Stimulated activated CD4-positive, alpha-beta T cell treated with anti-CD3 and anti-CD28 coated beads, Interleukin-2, amount 100 ng/mL, for 24 hours (primary cell): ENCODE measurements at regions not wholly inside any gene's neighbourhood (a gene's known extent, or its start where the extent isn't known, plus 50 kb on each side); places are given as distances from the start of the nearest gene placed in this dataset.
"Not testable (repeated sequence)": the region's sequence is repeated elsewhere in the genome, so short reads cannot be mapped to it uniquely, and the experiment has no call there.

ENCODE experiments used
- DNase-seq, 2 donors: peaks; one replicate each; pipeline ENCODE4 v3.0.0-alpha.2; 2020

GRCh38 chr2:7609974-7610373 is 692.8 kb downstream of the RNF144A start:
- no peak for DNase-seq

GRCh38 chr2:7611750-7612149 is 694.5 kb downstream of the RNF144A start:
- DNase-seq: no peak

GRCh38 chr2:7612969-7613368 is 695.8 kb downstream of the RNF144A start:
- no peak for DNase-seq

- no peak for DNase-seq
These were observed 696.6 kb downstream of the RNF144A start for GRCh38 chr2:7613831-7614230.

- no peak for DNase-seq
These were observed 700.8 kb downstream of the RNF144A start for GRCh38 chr2:7618031-7618430.

GRCh38 chr2:7619203-7619970 is 702.2 kb downstream of the RNF144A start:
- DNase-seq: no peak

GRCh38 chr2:7620255-7620654 is 703.0 kb downstream of the RNF144A start:
- DNase-seq: no peak

GRCh38 chr2:7621018-7621814 is 704.0 kb downstream of the RNF144A start:
- no peak for DNase-seq

- no peak for DNase-seq
These were observed 708.4 kb downstream of the RNF144A start for GRCh38 chr2:7625392-7626138.

GRCh38 chr2:7626139-7626537 is 708.9 kb downstream of the RNF144A start:
- no peak for DNase-seq

GRCh38 chr2:7627583-7627982 is 710.4 kb downstream of the RNF144A start:
- no peak for DNase-seq

GRCh38 chr2:7632420-7632819 is 715.2 kb downstream of the RNF144A start:
- DNase-seq: no peak

- no peak for DNase-seq
These were observed 716.4 kb downstream of the RNF144A start for GRCh38 chr2:7633566-7634153.

GRCh38 chr2:7634409-7634808 is 717.2 kb downstream of the RNF144A start:
- no peak for DNase-seq

GRCh38 chr2:7639476-7639875 is 722.3 kb downstream of the RNF144A start:
- DNase-seq: no peak

- not testable (repeated sequence) for DNase-seq
These were observed 724.1 kb downstream of the RNF144A start for GRCh38 chr2:7641272-7641671.

- no peak for DNase-seq
These were observed 728.8 kb downstream of the RNF144A start for GRCh38 chr2:7646024-7646423.

GRCh38 chr2:7646661-7647060 is 729.4 kb downstream of the RNF144A start:
- DNase-seq: no peak

GRCh38 chr2:7648221-7648795 is 731.1 kb downstream of the RNF144A start:
- DNase-seq: no peak

- no peak for DNase-seq
These were observed 732.4 kb downstream of the RNF144A start for GRCh38 chr2:7649461-7650228.

GRCh38 chr2:7653617-7654016 is 736.4 kb downstream of the RNF144A start:
- no peak for DNase-seq

GRCh38 chr2:7655629-7656028 is 738.4 kb downstream of the RNF144A start:
- no peak for DNase-seq
